HUES6 (cell line): ENCODE measurements at regions not wholly inside any gene's neighbourhood (a gene's known extent, or its start where the extent isn't known, plus 50 kb on each side); places are given as distances from the start of the nearest gene placed in this dataset.

Experiments
- H3K27ac ChIP-seq: 2 replicates; pipeline ENCODE4 v1.7.0; 2013; ENCODE audit warnings: low read depth, mild to moderate bottlenecking, low read length, inconsistent platforms
- H3K27me3 ChIP-seq: 2 replicates; pipeline ENCODE4 v1.6.1; 2013; ENCODE audit warnings: low read length; ENCODE audit not compliant: control insufficient read depth, insufficient read depth
- H3K36me3 ChIP-seq: 2 replicates; pipeline ENCODE4 v1.6.1; 2013; ENCODE audit warnings: low read length; ENCODE audit not compliant: control insufficient read depth, insufficient read depth
- H3K4me1 ChIP-seq: 2 replicates; pipeline ENCODE4 v1.6.1; 2013; ENCODE audit warnings: low read length; ENCODE audit not compliant: control insufficient read depth, insufficient read depth
- H3K4me3 ChIP-seq: 2 replicates; pipeline ENCODE4 v1.5.1; 2013; ENCODE audit warnings: low read depth, low read length
- H3K9ac ChIP-seq: one replicate; pipeline ENCODE4 v1.6.1; 2013; ENCODE audit warnings: mild to moderate bottlenecking, low read length
- H3K9me3 ChIP-seq: 2 replicates; pipeline ENCODE4 v1.6.1; 2013; ENCODE audit warnings: low read depth, low read length; ENCODE audit not compliant: control insufficient read depth, insufficient read depth

DNA sequence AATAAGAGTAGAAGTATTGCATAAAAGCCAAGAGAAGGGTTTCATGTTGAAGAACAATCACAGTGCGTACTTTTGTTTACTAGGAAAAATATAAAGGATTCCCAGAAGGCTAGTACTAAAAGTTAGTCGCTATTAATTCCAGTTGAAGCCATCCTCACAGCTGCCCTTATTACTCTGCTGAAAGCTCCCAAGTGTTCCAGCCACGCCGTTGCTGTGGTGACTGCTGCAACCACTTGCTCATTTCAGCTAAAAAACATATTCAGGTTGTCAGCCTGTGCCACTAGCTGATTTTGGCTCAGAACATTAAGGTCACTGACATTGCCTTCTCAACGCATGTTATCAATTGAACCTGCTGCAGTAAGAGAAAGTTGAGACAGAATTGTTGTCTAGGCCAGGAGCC lies 87.1 kb upstream of the FNDC3A start:
- H3K4me3 ChIP-seq = no peak overlapping the region
- H3K27me3 ChIP-seq = no peaks in the 10 kb centered on the region
- H3K36me3 ChIP-seq = no peaks in the 10 kb centered on the region
- H3K27ac ChIP-seq = no peak overlapping the region
- H3K9me3 ChIP-seq = no peaks in the 10 kb centered on the region
- H3K9ac ChIP-seq = no peak overlapping the region
- peaks cover 12% of the 10 kb centered on the region for H3K4me1 ChIP-seq

DNA sequence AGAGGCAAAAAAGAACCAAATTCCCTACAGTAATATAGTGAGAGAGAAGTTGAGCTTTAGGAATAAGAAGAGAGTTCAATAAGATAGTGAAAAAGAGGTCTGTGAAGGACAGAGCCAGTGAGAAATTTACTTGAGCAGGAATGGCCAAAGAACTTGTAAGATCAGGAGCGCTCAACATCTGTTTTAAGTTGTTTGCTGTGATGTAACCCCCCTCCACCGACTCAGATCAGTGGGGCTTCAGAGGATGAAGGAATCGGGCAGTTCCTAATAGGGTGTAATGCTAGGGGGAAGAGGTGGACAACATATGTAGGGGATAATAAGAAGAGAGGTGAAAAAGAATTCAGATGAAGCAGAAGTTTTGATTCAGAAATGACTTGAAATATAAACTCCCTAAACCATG lies 85.3 kb upstream of the FNDC3A start:
- no peak overlapping the region for H3K27ac ChIP-seq
- H3K27me3 ChIP-seq = no peaks in the 10 kb centered on the region

DNA sequence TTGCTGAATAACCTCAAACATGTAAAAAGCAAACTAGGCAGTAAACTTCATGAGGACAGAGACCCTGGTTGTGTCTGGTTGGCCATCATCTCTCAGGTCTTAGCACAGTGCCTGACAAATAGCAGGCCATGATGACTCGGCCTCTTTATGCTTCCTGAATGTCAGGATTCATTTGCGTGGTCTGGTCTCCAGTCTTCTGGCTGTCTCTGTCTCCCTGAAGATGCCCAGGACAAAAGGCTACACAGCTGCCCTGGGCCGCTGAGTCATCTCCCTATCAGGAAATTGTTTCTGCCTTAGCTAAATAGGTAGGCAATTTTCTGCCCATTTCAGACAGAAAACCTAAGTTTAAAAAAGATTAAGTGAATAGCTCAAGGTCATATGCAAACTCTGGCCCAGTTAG lies 84.1 kb upstream of the FNDC3A start:
- Histone ChIP-seq H3K27me3 (no peaks in the 10 kb centered on the region), H3K4me1 (peaks cover 5% of the 10 kb centered on the region; the same call in 1 of the 2 replicates), H3K27ac (no peak overlapping the region), H3K9ac (no peak overlapping the region), H3K9me3 (no peaks in the 10 kb centered on the region), H3K36me3 (no peaks in the 10 kb centered on the region), H3K4me3 (no peak overlapping the region)

More for the DNA sequence above, 85.3 kb upstream of the FNDC3A start:
- Histone ChIP-seq H3K4me1 (peaks cover 9% of the 10 kb centered on the region), H3K9me3 (no peaks in the 10 kb centered on the region), H3K4me3 (no peak overlapping the region), H3K9ac (no peak overlapping the region), H3K36me3 (no peaks in the 10 kb centered on the region)

DNA sequence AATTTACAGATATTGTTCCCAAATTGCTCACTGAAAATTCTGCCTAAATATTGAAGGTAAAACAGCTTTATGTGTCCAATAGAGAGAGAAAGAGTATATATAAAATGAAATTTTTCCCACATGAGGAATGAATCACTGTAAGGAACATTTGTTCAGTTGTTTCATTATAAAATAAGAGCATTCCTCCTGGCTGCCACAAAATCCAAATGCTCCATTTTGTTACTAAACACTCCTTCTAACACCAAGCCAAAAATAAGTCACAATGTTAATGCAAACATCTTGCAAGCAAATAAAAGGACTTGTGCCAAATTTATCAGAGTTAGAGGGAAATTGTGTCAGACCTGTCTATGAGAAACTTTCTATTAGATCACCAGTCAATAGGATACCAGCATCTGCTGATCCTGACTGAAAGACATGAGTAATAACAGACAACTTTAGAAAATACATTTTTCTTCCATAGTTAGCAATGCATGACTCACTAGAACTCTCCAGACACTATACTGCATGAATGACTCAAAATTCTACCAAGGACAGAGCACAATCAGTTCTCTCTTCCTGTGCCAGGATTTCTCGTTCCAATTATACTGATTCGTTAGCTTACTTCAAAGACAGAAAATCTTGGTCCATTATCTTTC lies 83.5 kb upstream of the FNDC3A start:
- Histone ChIP-seq H3K9me3 (no peaks in the 10 kb centered on the region), H3K4me1 (peaks cover 5% of the 10 kb centered on the region; the same call in 1 of the 2 replicates), H3K36me3 (no peaks in the 10 kb centered on the region), H3K4me3 (no peak overlapping the region), H3K27ac (no peak overlapping the region), H3K27me3 (no peaks in the 10 kb centered on the region), H3K9ac (no peak overlapping the region)

DNA sequence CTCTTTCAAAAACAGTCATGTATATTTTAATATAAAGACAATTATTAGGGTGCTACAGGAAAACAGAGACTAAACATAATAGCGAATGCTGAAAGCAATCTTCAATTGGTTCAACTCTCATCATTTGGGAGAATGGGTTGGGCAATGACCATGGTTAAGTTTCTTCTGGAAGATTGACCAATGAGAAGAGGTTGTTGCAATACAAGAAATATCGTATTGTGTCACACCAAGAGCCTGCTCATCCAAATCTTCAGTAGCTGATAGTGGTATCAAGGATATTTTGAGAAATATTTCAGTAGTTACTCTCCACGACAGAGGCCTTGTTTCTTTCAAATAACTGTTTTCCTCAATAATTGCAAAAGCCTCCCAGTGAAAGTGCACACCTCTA lies 83.0 kb upstream of the FNDC3A start:
- Histone ChIP-seq H3K4me3 (no peak overlapping the region), H3K27me3 (no peaks in the 10 kb centered on the region), H3K27ac (no peak overlapping the region), H3K36me3 (no peaks in the 10 kb centered on the region), H3K4me1 (peaks cover 5% of the 10 kb centered on the region; the same call in 1 of the 2 replicates), H3K9ac (no peak overlapping the region), H3K9me3 (no peaks in the 10 kb centered on the region)

DNA sequence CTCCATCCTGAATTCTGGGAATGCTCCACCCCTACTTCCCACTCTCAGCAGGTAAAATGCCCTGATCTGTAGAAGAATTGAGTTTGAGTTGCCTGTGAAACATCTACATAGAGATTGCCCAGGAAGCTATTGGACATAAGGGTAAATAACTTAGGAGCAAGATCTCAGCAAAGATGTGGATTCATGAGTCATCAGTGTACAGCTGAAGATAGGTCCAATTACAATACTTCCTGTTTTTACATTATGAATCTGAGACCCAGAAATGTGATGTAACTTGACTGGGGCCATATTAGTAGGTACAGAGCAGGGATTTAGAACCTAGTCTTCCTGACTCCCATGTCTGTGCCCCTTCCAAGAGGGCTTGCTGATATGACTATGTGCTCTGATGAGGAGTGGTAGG lies 79.4 kb upstream of the FNDC3A start:
- H3K9ac ChIP-seq = no peak overlapping the region
- H3K27me3 ChIP-seq = no peaks in the 10 kb centered on the region
- H3K4me3 ChIP-seq = no peak overlapping the region
- H3K9me3 ChIP-seq = no peaks in the 10 kb centered on the region
- H3K27ac ChIP-seq = no peak overlapping the region
- H3K36me3 ChIP-seq = no peaks in the 10 kb centered on the region
- peaks cover 5% of the 10 kb centered on the region; the same call in 1 of the 2 replicates for H3K4me1 ChIP-seq

DNA sequence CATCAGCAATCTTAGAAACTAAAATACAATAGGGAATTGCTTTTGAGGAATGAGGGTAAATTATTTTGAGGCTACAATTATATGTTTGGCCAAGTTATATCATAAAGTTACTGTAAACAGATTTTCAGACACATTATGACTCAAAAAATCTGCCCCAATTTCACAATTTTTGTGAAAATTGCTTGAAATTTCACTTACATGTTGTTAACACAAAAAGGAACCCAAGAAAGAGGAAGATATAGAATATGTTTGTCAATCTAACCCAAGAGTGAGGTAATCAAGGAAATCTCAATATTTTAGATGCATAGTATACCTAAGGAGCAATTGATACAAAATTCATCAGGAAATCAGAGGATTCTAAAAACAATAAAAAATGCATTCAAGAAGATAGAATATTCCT lies 73.9 kb upstream of the FNDC3A start:
- Histone ChIP-seq H3K4me1 (peaks cover 3% of the 10 kb centered on the region), H3K4me3 (no peak overlapping the region), H3K36me3 (no peaks in the 10 kb centered on the region), H3K27me3 (no peaks in the 10 kb centered on the region), H3K9ac (no peak overlapping the region), H3K27ac (no peak overlapping the region), H3K9me3 (no peaks in the 10 kb centered on the region)

DNA sequence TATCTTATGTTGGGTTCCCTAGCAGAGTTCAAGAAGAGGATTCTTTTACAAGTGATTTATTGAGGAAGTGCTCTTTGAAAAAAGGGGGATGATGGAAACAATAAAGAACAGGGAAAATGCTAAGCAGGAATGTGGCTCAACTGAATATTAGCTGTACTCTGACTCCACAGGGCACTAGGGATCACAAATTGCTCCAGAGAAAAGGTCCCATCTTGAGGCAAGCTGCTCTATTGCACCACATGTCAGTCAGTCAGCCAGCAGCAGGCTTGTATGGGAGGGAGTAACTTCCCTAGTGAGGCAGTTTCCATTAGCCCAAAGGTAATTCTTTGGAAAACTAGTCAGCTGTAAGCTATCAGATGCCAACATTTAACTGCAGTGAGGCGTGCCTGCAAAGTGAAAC lies 73.3 kb upstream of the FNDC3A start:
- Histone ChIP-seq H3K4me3 (no peak overlapping the region), H3K9ac (no peak overlapping the region), H3K36me3 (no peaks in the 10 kb centered on the region), H3K27ac (no peak overlapping the region), H3K27me3 (no peaks in the 10 kb centered on the region), H3K9me3 (no peaks in the 10 kb centered on the region), H3K4me1 (peaks cover 3% of the 10 kb centered on the region)

DNA sequence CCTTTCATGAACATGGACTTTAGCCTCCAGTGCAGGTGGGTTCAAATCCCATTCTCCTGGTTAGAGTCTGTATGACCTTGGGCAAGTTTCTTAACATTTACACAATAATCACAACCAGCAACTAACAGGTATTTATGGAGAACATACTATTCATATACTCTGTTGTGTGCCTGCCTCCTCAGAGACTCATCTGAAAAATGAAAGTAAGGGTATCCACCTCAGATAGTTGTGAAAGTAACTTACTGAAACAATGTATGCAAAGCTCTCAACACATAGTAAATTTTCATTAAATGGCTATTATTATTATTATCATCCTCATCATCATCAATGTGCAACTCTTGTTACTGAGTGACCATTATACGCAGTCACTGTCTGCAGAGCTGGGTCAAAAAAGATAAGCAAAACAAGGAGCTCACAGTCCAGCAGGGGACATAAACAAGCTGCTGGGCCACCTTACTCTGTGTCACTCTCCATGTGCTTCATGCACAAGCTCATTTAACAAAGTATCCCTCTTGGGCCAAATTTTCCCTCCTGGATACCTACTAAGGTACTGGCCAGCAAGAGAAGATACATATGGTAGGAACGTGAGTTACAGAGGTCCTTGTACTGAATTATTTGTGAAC lies 70.9 kb upstream of the FNDC3A start:
- Histone ChIP-seq H3K4me3 (no peak overlapping the region), H3K9ac (no peak overlapping the region), H3K27me3 (no peaks in the 10 kb centered on the region)

DNA sequence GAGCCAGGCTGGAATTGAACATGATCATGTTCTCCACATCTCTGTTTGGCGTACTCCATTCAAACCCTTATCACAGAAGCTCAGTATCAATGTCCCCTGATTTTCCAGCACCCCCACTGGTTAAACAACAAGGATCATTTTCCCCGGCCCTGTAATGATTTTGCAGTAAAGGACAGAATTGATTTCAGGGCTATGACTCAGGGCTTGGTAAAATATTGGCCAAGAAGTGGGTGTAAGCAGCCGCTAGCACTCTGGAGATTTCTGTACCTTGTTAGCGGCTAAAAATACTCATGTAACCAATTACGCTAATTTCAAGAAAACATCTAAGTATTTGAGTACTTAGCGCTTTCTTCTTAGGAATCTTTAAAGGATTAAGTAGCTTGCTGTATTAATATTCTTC lies 69.5 kb upstream of the FNDC3A start:
- H3K9ac ChIP-seq = no peak overlapping the region
- H3K27me3 ChIP-seq = no peaks in the 10 kb centered on the region
- H3K9me3 ChIP-seq = no peaks in the 10 kb centered on the region
- H3K27ac ChIP-seq = no peak overlapping the region
- no peak overlapping the region for H3K4me3 ChIP-seq
- H3K4me1 ChIP-seq = peaks cover 3% of the 10 kb centered on the region
- no peaks in the 10 kb centered on the region for H3K36me3 ChIP-seq

More for the DNA sequence above, 70.9 kb upstream of the FNDC3A start:
- Histone ChIP-seq H3K4me1 (peaks cover 3% of the 10 kb centered on the region), H3K27ac (no peak overlapping the region), H3K9me3 (no peaks in the 10 kb centered on the region), H3K36me3 (no peaks in the 10 kb centered on the region)

DNA sequence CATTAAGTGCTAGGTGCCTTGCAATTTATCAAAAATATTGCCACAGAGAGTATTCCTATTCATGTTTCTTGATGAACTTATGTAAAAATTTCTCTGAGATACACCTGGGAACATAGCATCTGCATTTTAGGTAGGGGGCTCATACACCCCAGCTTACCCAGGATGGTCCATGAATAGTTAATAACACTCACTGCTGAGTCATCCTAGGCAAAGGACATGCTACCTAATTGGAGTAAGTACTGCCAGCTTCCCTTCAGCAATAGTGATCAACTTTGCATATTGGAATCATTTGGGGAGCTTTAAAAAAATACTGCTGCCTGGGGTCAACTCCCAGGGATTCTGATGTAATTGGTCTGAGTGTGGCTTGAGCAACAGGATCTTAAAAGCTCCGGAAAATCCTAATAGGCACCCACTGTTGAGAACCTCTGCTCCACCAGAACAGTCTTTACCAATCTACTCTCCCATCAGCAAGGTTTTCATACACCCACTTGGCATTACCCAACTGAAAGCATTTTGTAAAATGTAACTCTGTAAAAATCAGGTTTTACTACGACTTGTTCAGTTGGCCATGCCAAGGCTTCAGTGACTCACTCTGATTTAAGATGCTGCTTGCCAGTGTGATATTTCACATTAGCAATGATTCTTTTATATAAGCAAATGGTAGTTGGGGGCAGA lies 67.2 kb upstream of the FNDC3A start:
- H3K36me3 ChIP-seq = no peaks in the 10 kb centered on the region
- no peaks in the 10 kb centered on the region for H3K27me3 ChIP-seq
- no peaks in the 10 kb centered on the region for H3K9me3 ChIP-seq
- no peak overlapping the region for H3K9ac ChIP-seq
- no peaks in the 10 kb centered on the region for H3K4me1 ChIP-seq
- no peak overlapping the region for H3K4me3 ChIP-seq
- H3K27ac ChIP-seq = no peak overlapping the region
